WERI-Rb-1 (cell line): ENCODE measurements at regions not wholly inside any gene's neighbourhood (a gene's known extent, or its start where the extent isn't known, plus 50 kb on each side); places are given as distances from the start of the nearest gene placed in this dataset.

ENCODE experiments used
- DNase-seq: peaks from one replicate; pipeline ENCODE4 v3.0.0-alpha.2; 2020
- H3K27ac ChIP-seq: fragments of 250-450 bp; sonication (Bioruptor Pico); 2 replicates; pipeline ENCODE4 v1.5.1; 2020; ENCODE audit warnings: mild to moderate bottlenecking, moderate library complexity
- H3K27me3 ChIP-seq: fragments of 250-450 bp; sonication (Bioruptor Pico); 2 replicates; pipeline ENCODE4 v1.5.1; 2021; ENCODE audit warnings: mild to moderate bottlenecking, low read depth, moderate library complexity; ENCODE audit not compliant: insufficient read depth, severe bottlenecking
- H3K36me3 ChIP-seq: fragments of 250-450 bp; sonication (Bioruptor Pico); 2 replicates; pipeline ENCODE4 v1.5.1; 2020; ENCODE audit warnings: mild to moderate bottlenecking, moderate library complexity
- H3K4me3 ChIP-seq: 2 replicates; pipeline ENCODE4 v1.5.1; 2011; ENCODE audit warnings: low read depth, mild to moderate bottlenecking, control low read depth, low read length
- H3K9me3 ChIP-seq: fragments of 250-450 bp; sonication (Bioruptor Pico); 2 replicates; pipeline ENCODE4 v1.5.1; 2021; ENCODE audit warnings: mild to moderate bottlenecking, moderate library complexity; ENCODE audit not compliant: severe bottlenecking
- TF ChIP-seq, protein P1 (sequence below): IDR thresholded peaks from 2 replicates; pipeline ENCODE4 v1.5.1; 2011; ENCODE audit warnings: low read depth, mild to moderate bottlenecking, control low read depth, inconsistent platforms, low read length

DNA sequence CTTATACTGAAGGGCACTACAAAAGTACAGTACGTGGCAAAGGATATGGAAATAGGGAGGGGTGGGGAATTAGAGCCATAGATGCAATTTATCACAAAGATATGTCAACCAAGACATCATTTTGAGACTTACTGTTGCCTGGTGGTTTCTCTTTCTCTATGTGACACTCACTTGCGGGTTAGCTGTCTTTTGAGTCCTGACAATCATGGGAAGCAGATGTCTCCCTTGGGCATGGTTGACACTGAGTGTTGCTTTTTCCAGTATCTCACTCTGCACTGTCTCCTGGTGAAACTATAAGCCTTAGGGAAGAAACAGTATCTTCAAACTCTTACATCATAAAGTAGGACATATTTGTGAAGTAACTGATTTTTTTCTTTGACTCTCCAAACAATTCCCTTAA is 383.5 kb upstream of the LCORL start:
- Histone ChIP-seq H3K27me3 (no peaks in the 10 kb centered on the region), H3K27ac (no peak overlapping the region), H3K4me3 (no peak overlapping the region), H3K36me3 (no peaks in the 10 kb centered on the region), H3K9me3 (no peaks in the 10 kb centered on the region)
- TF ChIP-seq, protein P1, sequence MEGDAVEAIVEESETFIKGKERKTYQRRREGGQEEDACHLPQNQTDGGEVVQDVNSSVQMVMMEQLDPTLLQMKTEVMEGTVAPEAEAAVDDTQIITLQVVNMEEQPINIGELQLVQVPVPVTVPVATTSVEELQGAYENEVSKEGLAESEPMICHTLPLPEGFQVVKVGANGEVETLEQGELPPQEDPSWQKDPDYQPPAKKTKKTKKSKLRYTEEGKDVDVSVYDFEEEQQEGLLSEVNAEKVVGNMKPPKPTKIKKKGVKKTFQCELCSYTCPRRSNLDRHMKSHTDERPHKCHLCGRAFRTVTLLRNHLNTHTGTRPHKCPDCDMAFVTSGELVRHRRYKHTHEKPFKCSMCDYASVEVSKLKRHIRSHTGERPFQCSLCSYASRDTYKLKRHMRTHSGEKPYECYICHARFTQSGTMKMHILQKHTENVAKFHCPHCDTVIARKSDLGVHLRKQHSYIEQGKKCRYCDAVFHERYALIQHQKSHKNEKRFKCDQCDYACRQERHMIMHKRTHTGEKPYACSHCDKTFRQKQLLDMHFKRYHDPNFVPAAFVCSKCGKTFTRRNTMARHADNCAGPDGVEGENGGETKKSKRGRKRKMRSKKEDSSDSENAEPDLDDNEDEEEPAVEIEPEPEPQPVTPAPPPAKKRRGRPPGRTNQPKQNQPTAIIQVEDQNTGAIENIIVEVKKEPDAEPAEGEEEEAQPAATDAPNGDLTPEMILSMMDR = no peak
- DNase-seq = no peak

GRCh38 chr4:18404642-18405041 is 383.1 kb upstream of the LCORL start:
- no peak overlapping the region for H3K27ac ChIP-seq
- H3K9me3 ChIP-seq = no peaks in the 10 kb centered on the region
- no peaks in the 10 kb centered on the region for H3K27me3 ChIP-seq
- H3K4me3 ChIP-seq = no peak overlapping the region
- no peaks in the 10 kb centered on the region for H3K36me3 ChIP-seq
- no peak for DNase-seq
- TF ChIP-seq, protein P1 = no peak

- Histone ChIP-seq H3K36me3 (no peaks in the 10 kb centered on the region), H3K27me3 (no peaks in the 10 kb centered on the region), H3K9me3 (no peaks in the 10 kb centered on the region), H3K27ac (no peak overlapping the region), H3K4me3 (no peak overlapping the region)
- DNase-seq = no peak
- TF ChIP-seq, protein P1 = no peak
Measured at GRCh38 chr4:18403327-18403726, 381.8 kb upstream of the LCORL start.

DNA sequence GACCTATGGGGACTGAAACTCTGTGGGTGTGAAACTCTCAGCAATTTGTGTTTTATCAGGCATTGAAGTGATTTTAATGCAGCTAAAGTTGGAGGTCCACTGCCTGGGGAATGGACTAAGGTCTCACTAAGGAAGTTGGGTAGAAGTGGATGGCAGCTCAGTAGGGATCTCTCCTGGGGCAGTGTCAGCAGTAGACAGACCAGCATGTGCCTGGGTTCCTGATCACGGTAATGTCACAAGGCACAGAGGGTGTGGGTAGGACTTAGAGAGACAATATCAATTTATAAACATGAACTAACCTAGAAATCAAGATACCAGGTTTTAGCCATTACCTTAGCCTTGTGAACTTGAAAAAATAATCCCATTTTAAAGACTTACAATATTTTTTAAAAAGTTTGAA is 380.3 kb upstream of the LCORL start:
- DNase-seq = no peak
- Histone ChIP-seq H3K4me3 (no peak overlapping the region), H3K9me3 (no peaks in the 10 kb centered on the region), H3K27me3 (no peaks in the 10 kb centered on the region), H3K27ac (no peak overlapping the region), H3K36me3 (no peaks in the 10 kb centered on the region)
- TF ChIP-seq, protein P1 = no peak

- H3K27ac ChIP-seq = no peak overlapping the region
- no peak overlapping the region for H3K4me3 ChIP-seq
- H3K9me3 ChIP-seq = no peaks in the 10 kb centered on the region
- H3K27me3 ChIP-seq = no peaks in the 10 kb centered on the region
- no peak for DNase-seq
- no peaks in the 10 kb centered on the region for H3K36me3 ChIP-seq
- TF ChIP-seq, protein P1 = no peak
Measured at GRCh38 chr4:18401425-18401824, 379.9 kb upstream of the LCORL start.

GRCh38 chr4:18398661-18399060 is 377.1 kb upstream of the LCORL start:
- H3K36me3 ChIP-seq = no peaks in the 10 kb centered on the region
- no peak overlapping the region for H3K4me3 ChIP-seq
- no peak for DNase-seq
- H3K27me3 ChIP-seq = no peaks in the 10 kb centered on the region
- H3K9me3 ChIP-seq = no peaks in the 10 kb centered on the region
- TF ChIP-seq, protein P1 = no peak
- no peak overlapping the region for H3K27ac ChIP-seq
